Progenitor cell of endocrine pancreas (in vitro differentiated cells): ENCODE measurements at regions not wholly inside any gene's neighbourhood (a gene's known extent, or its start where the extent isn't known, plus 50 kb on each side); places are given as distances from the start of the nearest gene placed in this dataset.

Experiments used
- DNase-seq: peaks from one replicate; pipeline ENCODE4 v3.0.0; 2021; ENCODE audit warnings: low spot score; ENCODE audit not compliant: unreplicated experiment
- H3K27ac Mint-ChIP-seq: 2 replicates; pipeline ENCODE4 v1.8.0; 2021; ENCODE audit warnings: mild to moderate bottlenecking, moderate library complexity, mixed read lengths
- H3K27me3 Mint-ChIP-seq: 2 replicates; pipeline ENCODE4 v1.8.0; 2021; ENCODE audit warnings: mixed read lengths
- H3K36me3 Mint-ChIP-seq: 2 replicates; pipeline ENCODE4 v1.8.0; 2022; ENCODE audit warnings: mixed read lengths; ENCODE audit not compliant: insufficient read depth
- H3K4me1 Mint-ChIP-seq: 2 replicates; pipeline ENCODE4 v1.8.0; 2021; ENCODE audit warnings: low read depth, mixed read lengths
- H3K4me3 Mint-ChIP-seq: 2 replicates; pipeline ENCODE4 v1.8.0; 2021; ENCODE audit warnings: low read depth, mild to moderate bottlenecking, moderate library complexity, mixed read lengths
- H3K9me3 Mint-ChIP-seq: 2 replicates; pipeline ENCODE4 v1.8.0; 2021; ENCODE audit warnings: low read depth, mixed read lengths
- CTCF ChIP-seq: fragments of 200-600 bp; sonication (generic); IDR thresholded peaks from one replicate; pipeline ENCODE4 v1.5.0; 2021; ENCODE audit warnings: antibody characterized with exemption, mild to moderate bottlenecking; ENCODE audit not compliant: unreplicated experiment

- Mint-ChIP-seq H3K27ac (no peak overlapping the region), H3K9me3 (no peaks in the 10 kb centered on the region), H3K27me3 (no peaks in the 10 kb centered on the region), H3K4me3 (no peak overlapping the region), H3K4me1 (peaks cover 10% of the 10 kb centered on the region), H3K36me3 (no peaks in the 10 kb centered on the region)
- DNase-seq: no peak
- no peak for TF ChIP-seq CTCF
Observed at GRCh38 chr6:112485827-112486212, 138.7 kb downstream of the RFPL4B start.

GRCh38 chr6:112486454-112486853, 139.3 kb downstream of the RFPL4B start:
- no peak overlapping the region for H3K27ac Mint-ChIP-seq
- H3K36me3 Mint-ChIP-seq: no peaks in the 10 kb centered on the region
- H3K4me3 Mint-ChIP-seq: no peak overlapping the region
- no peak for TF ChIP-seq CTCF
- peaks cover 10% of the 10 kb centered on the region for H3K4me1 Mint-ChIP-seq
- DNase-seq: no peak
- H3K27me3 Mint-ChIP-seq: no peaks in the 10 kb centered on the region
- H3K9me3 Mint-ChIP-seq: no peaks in the 10 kb centered on the region

- peaks cover 4% of the 10 kb centered on the region for H3K9me3 Mint-ChIP-seq
- DNase-seq: no peak
- no peaks in the 10 kb centered on the region for H3K27me3 Mint-ChIP-seq
- no peak overlapping the region for H3K4me3 Mint-ChIP-seq
- no peak for TF ChIP-seq CTCF
- H3K36me3 Mint-ChIP-seq: no peaks in the 10 kb centered on the region
- H3K27ac Mint-ChIP-seq: no peak overlapping the region
- H3K4me1 Mint-ChIP-seq: peaks cover 16% of the 10 kb centered on the region
Observed at GRCh38 chr6:112488238-112488637, 141.1 kb downstream of the RFPL4B start.

GRCh38 chr6:112501705-112502104, 154.6 kb downstream of the RFPL4B start:
- no peak overlapping the region for H3K4me3 Mint-ChIP-seq
- peaks cover 33% of the 10 kb centered on the region for H3K4me1 Mint-ChIP-seq
- H3K36me3 Mint-ChIP-seq: no peaks in the 10 kb centered on the region
- DNase-seq: no peak
- peaks cover 11% of the 10 kb centered on the region for H3K9me3 Mint-ChIP-seq
- TF ChIP-seq CTCF: no peak
- H3K27me3 Mint-ChIP-seq: no peaks in the 10 kb centered on the region
- no peak overlapping the region for H3K27ac Mint-ChIP-seq

- Mint-ChIP-seq H3K27ac (peak overlapping the region; percentile 97), H3K36me3 (no peaks in the 10 kb centered on the region), H3K4me3 (no peak overlapping the region), H3K9me3 (peaks cover 12% of the 10 kb centered on the region), H3K27me3 (no peaks in the 10 kb centered on the region), H3K4me1 (peaks cover 33% of the 10 kb centered on the region)
- TF ChIP-seq CTCF: peak; percentile 67
- DNase-seq: no peak
Observed at GRCh38 chr6:112502351-112503090, 155.4 kb downstream of the RFPL4B start.
